WTC11 (cell line): ENCODE measurements at regions not wholly inside any gene's neighbourhood (a gene's known extent, or its start where the extent isn't known, plus 50 kb on each side); places are given as distances from the start of the nearest gene placed in this dataset.

ENCODE experiments used
- ATAC-seq: fragments of 200-7000 bp; cut with Tn5 transposase; 2 replicates; pipeline ENCODE4 v1.10.0; 2021; ENCODE audit warnings: mild to moderate bottlenecking, moderate library complexity
- CTCF ChIA-PET: fragments of 300-600 bp; sonication (Branson Sonifier 250); formaldehyde crosslinking; loops from one replicate; lab custom pipeline; 2021; ENCODE audit warnings: antibody characterized with exemption; lab: Charles Lee
- POLR2A ChIA-PET: fragments of 350-600 bp; sonication (Branson Sonifier 250); formaldehyde crosslinking; loops from one replicate; lab custom pipeline; 2021; ENCODE audit warnings: antibody characterized with exemption; lab: Charles Lee
- DNase-seq: peaks from one replicate; pipeline ENCODE4 v3.0.0; 2021; ENCODE audit warnings: low spot score
- H3K27ac Mint-ChIP-seq: 2 replicates; pipeline ENCODE4 v1.8.0; 2021; ENCODE audit warnings: mixed read lengths
- H3K27me3 Mint-ChIP-seq: 2 replicates; pipeline ENCODE4 v1.8.0; 2021; ENCODE audit warnings: low read depth, mild to moderate bottlenecking, moderate library complexity, mixed read lengths
- H3K36me3 Mint-ChIP-seq: 2 replicates; pipeline ENCODE4 v1.8.0; 2021; ENCODE audit warnings: mixed read lengths
- H3K4me1 Mint-ChIP-seq: 2 replicates; pipeline ENCODE4 v1.8.0; 2022; ENCODE audit warnings: mixed read lengths
- H3K4me3 Mint-ChIP-seq: 2 replicates; pipeline ENCODE4 v1.8.0; 2021; ENCODE audit warnings: mild to moderate bottlenecking, moderate library complexity, mixed read lengths
- H3K9me3 Mint-ChIP-seq: 2 replicates; pipeline ENCODE4 v1.8.0; 2021; ENCODE audit warnings: mixed read lengths
- ESRRA ChIP-seq: sonication (generic); formaldehyde crosslinking; IDR thresholded peaks from 2 replicates; pipeline ENCODE4 v1.8.1; 2022; ENCODE audit warnings: mild to moderate bottlenecking, missing genetic modification reagents, borderline replicate concordance
- GABPB1 ChIP-seq: sonication (generic); formaldehyde crosslinking; IDR thresholded peaks from 2 replicates; pipeline ENCODE4 v1.8.1; 2023; ENCODE audit warnings: mild to moderate bottlenecking, missing genetic modification reagents
- GTF2I ChIP-seq: fragments of 250-450 bp; sonication (Bioruptor Pico); conservative IDR thresholded peaks from 2 replicates; pipeline ENCODE4 v1.4.0; 2021; ENCODE audit warnings: mild to moderate bottlenecking
- JAZF1 ChIP-seq: fragments of 250-450 bp; sonication (Bioruptor Pico); IDR thresholded peaks from 2 replicates; pipeline ENCODE4 v1.9.0; 2021; ENCODE audit warnings: moderate library complexity, mild to moderate bottlenecking, inconsistent platforms
- JUN ChIP-seq: sonication (generic); formaldehyde crosslinking; IDR thresholded peaks from 2 replicates; pipeline ENCODE4 v1.8.0; 2023; ENCODE audit warnings: mild to moderate bottlenecking, missing genetic modification reagents
- MYBL2 ChIP-seq: sonication (generic); formaldehyde crosslinking; IDR thresholded peaks from 2 replicates; pipeline ENCODE4 v1.8.1; 2023; ENCODE audit warnings: mild to moderate bottlenecking, moderate library complexity, missing genetic modification reagents
- NR1H2 ChIP-seq: sonication (generic); formaldehyde crosslinking; IDR thresholded peaks from 2 replicates; pipeline ENCODE4 v1.9.0; 2021; ENCODE audit warnings: mild to moderate bottlenecking, moderate library complexity, missing genetic modification reagents
- SOX15 ChIP-seq: fragments of 250-450 bp; sonication (Bioruptor Pico); IDR thresholded peaks from 2 replicates; pipeline ENCODE4 v1.9.0; 2021; ENCODE audit warnings: mild to moderate bottlenecking
- TP53 ChIP-seq: sonication (generic); formaldehyde crosslinking; IDR thresholded peaks from 2 replicates; pipeline ENCODE4 v1.8.1; 2023; ENCODE audit warnings: mild to moderate bottlenecking, missing genetic modification reagents
- ZNF423 ChIP-seq: fragments of 250-450 bp; sonication (Bioruptor Pico); IDR thresholded peaks from 2 replicates; pipeline ENCODE4 v2.1.2; 2022; ENCODE audit warnings: mild to moderate bottlenecking, moderate library complexity
- TF ChIP-seq, protein P1 (sequence below): sonication (generic); formaldehyde crosslinking; conservative IDR thresholded peaks from 2 replicates; pipeline ENCODE4 v1.8.1; 2023; ENCODE audit warnings: mild to moderate bottlenecking, low read depth, missing genetic modification reagents, moderate library complexity
- TF ChIP-seq, protein P2 (sequence below): sonication (generic); formaldehyde crosslinking; IDR thresholded peaks from 2 replicates; pipeline ENCODE4 v1.8.1; 2022; ENCODE audit warnings: low read depth, missing genetic modification reagents, borderline replicate concordance
- TF ChIP-seq, protein P3 (sequence below): sonication (generic); formaldehyde crosslinking; IDR thresholded peaks from 2 replicates; pipeline ENCODE4 v1.8.0; 2022; ENCODE audit warnings: mild to moderate bottlenecking, missing genetic modification reagents
- TF ChIP-seq, protein P4 (sequence below): sonication (generic); formaldehyde crosslinking; IDR thresholded peaks from 2 replicates; pipeline ENCODE4 v1.8.1; 2023; ENCODE audit warnings: mild to moderate bottlenecking, moderate library complexity, missing genetic modification reagents
- TF ChIP-seq, protein P5 (sequence below): fragments of 250-450 bp; sonication (Bioruptor Pico); conservative IDR thresholded peaks from 2 replicates; pipeline ENCODE4 v1.9.0; 2021; ENCODE audit warnings: mild to moderate bottlenecking
- TF ChIP-seq, protein P6 (sequence below): sonication (generic); formaldehyde crosslinking; IDR thresholded peaks from 2 replicates; pipeline ENCODE4 v1.8.1; 2023; ENCODE audit warnings: mild to moderate bottlenecking, missing genetic modification reagents
- TF ChIP-seq, protein P7 (sequence below): fragments of 250-450 bp; sonication (Bioruptor Pico); IDR thresholded peaks from 2 replicates; pipeline ENCODE4 v1.9.0; 2021; ENCODE audit warnings: mild to moderate bottlenecking

DNA sequence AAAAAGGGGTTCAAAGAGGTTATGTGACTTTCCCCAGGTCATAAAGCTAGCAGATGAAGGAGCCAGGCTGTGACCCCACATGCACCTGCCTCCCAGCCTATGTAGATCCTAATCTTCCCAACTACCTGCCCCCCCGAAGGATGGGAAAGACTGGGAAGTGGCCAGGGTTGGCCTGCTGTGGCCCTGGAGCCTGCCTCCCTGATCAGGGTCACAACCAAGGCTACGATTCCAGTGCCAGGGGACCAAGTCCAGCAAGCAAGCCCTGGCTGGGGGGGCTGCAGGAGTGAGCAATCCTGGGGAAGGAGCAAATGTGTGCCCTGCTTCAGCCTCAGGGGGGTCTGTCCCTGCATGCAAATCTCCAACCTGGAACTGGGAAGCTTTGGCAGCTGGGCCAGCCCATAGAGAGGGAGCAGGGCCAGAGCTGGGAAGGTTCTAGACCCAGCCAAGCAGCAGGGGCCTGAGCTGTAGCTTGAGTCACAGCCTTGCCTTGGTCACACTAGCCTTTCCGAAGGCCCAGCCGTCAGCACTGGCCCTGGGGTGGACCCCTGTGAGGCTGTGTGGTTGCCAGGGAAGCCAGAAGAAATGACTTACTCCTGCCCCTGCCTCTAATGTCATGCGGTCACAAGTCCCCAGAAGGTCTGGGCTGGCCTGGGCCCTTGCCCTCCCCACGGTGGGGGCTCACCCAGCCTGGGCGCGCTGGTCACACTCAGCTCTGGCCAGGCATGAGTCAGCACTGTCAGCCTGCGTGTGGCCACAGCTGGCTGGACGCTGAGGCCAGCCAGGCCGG, 96.4 kb upstream of the ZMIZ1 start:
- H3K27ac Mint-ChIP-seq = no peak overlapping the region
- DNase-seq (no peak), ATAC-seq (no peak)
- H3K27me3 Mint-ChIP-seq = no peaks in the 10 kb centered on the region; the same call in 1 of the 2 replicates
- no peaks in the 10 kb centered on the region for H3K36me3 Mint-ChIP-seq
- ChIA-PET POLR2A (interaction anchor here (1.8 kb wide), 1 partner anchor 99 kb away, joined by 8 read pairs; no protein-coding TSS in a partner anchor), CTCF (interaction anchor here (0.6 to 3.7 kb wide), 5 partner anchors 9 to 308 kb away, joined by 3 to 51 read pairs (median 4); no protein-coding TSS in a partner anchor)
- H3K4me3 Mint-ChIP-seq = peak overlapping the region; percentile 68
- H3K9me3 Mint-ChIP-seq = no peaks in the 10 kb centered on the region
- peaks cover 32% of the 10 kb centered on the region for H3K4me1 Mint-ChIP-seq
- TF ChIP-seq, protein P1, sequence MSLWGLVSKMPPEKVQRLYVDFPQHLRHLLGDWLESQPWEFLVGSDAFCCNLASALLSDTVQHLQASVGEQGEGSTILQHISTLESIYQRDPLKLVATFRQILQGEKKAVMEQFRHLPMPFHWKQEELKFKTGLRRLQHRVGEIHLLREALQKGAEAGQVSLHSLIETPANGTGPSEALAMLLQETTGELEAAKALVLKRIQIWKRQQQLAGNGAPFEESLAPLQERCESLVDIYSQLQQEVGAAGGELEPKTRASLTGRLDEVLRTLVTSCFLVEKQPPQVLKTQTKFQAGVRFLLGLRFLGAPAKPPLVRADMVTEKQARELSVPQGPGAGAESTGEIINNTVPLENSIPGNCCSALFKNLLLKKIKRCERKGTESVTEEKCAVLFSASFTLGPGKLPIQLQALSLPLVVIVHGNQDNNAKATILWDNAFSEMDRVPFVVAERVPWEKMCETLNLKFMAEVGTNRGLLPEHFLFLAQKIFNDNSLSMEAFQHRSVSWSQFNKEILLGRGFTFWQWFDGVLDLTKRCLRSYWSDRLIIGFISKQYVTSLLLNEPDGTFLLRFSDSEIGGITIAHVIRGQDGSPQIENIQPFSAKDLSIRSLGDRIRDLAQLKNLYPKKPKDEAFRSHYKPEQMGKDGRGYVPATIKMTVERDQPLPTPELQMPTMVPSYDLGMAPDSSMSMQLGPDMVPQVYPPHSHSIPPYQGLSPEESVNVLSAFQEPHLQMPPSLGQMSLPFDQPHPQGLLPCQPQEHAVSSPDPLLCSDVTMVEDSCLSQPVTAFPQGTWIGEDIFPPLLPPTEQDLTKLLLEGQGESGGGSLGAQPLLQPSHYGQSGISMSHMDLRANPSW (CRISPR knock-in tag) = no peak
- TF ChIP-seq GABPB1 = peak; percentile 44; the same call in 1 of the 2 replicates

DNA sequence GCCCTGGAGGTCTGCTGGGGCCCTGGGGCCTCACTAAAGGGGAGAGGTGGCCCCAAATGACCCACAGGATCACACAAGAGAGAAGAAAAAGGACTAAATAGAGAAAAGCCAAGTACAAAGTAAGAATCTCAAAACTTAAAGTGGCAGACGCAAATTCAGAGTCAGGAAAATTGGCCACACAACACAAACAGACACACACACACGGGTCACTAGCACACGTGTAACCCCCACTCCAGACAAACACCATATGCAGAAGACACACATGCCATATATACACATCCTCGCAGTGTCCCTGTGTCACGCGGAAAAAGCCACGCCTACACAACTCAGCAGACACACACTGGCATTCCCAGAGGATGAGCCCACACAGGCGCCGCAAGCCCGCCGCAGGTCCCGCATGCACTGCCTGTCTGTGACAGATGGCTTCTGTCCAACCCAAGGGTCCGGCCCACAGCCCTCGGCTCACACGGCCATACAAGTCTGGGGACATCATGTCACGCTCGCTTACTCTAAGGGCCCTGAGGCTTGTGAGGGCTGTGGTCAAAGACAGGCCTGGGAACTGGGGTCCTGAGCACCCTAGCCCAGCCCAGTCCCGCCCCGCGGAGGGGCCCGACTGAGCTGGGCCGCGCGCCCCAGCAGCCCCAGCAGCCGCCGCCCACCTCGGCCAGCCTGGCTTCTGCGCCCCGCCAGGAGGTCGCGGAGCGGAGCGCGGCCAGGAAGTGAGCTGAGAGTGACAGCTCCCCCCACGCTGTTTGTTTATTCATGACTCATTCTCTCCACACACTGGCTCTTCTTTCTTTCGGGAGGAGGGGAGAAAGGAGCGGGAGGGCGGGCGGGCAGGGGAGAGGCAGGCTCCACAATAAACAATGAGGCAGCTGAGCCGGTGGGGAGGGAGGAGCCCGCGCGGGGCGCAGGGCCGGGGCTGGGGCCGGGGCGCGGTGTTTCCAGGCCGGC, 95.5 kb upstream of the ZMIZ1 start:
- Mint-ChIP-seq H3K9me3 (no peaks in the 10 kb centered on the region), H3K27ac (peak overlapping the region; percentile 58), H3K4me1 (peaks cover 38% of the 10 kb centered on the region), H3K36me3 (no peaks in the 10 kb centered on the region), H3K27me3 (no peaks in the 10 kb centered on the region; the same call in 1 of the 2 replicates), H3K4me3 (peak overlapping the region; percentile 68)
- ATAC-seq (peak; percentile 35), DNase-seq (peak; percentile 71)
- POLR2A ChIA-PET = interaction anchor here (0.6 to 1.8 kb wide), 8 partner anchors 8 to 385 kb away, joined by 3 to 8 read pairs (median 4); no protein-coding TSS in a partner anchor
- CTCF ChIA-PET = interaction anchor here (0.6 to 3.7 kb wide), 19 partner anchors 10 to 965 kb away, joined by 3 to 51 read pairs (median 3); no protein-coding TSS in a partner anchor
- TF ChIP-seq, protein P2, sequence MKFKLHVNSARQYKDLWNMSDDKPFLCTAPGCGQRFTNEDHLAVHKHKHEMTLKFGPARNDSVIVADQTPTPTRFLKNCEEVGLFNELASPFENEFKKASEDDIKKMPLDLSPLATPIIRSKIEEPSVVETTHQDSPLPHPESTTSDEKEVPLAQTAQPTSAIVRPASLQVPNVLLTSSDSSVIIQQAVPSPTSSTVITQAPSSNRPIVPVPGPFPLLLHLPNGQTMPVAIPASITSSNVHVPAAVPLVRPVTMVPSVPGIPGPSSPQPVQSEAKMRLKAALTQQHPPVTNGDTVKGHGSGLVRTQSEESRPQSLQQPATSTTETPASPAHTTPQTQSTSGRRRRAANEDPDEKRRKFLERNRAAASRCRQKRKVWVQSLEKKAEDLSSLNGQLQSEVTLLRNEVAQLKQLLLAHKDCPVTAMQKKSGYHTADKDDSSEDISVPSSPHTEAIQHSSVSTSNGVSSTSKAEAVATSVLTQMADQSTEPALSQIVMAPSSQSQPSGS (CRISPR knock-in tag) = no peak
- no peak for TF ChIP-seq JAZF1
- no peak for TF ChIP-seq ESRRA (CRISPR knock-in tag)
- TF ChIP-seq MYBL2 = no peak
- no peak for TF ChIP-seq JUN (CRISPR knock-in tag)
- TF ChIP-seq, protein P3, sequence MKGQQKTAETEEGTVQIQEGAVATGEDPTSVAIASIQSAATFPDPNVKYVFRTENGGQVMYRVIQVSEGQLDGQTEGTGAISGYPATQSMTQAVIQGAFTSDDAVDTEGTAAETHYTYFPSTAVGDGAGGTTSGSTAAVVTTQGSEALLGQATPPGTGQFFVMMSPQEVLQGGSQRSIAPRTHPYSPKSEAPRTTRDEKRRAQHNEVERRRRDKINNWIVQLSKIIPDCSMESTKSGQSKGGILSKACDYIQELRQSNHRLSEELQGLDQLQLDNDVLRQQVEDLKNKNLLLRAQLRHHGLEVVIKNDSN (CRISPR knock-in tag) = no peak
- TF ChIP-seq, protein P4, sequence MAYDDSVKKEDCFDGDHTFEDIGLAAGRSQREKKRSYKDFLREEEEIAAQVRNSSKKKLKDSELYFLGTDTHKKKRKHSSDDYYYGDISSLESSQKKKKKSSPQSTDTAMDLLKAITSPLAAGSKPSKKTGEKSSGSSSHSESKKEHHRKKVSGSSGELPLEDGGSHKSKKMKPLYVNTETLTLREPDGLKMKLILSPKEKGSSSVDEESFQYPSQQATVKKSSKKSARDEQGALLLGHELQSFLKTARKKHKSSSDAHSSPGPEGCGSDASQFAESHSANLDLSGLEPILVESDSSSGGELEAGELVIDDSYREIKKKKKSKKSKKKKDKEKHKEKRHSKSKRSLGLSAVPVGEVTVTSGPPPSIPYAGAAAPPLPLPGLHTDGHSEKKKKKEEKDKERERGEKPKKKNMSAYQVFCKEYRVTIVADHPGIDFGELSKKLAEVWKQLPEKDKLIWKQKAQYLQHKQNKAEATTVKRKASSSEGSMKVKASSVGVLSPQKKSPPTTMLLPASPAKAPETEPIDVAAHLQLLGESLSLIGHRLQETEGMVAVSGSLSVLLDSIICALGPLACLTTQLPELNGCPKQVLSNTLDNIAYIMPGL (CRISPR knock-in tag) = no peak
- no peak for TF ChIP-seq TP53 (CRISPR knock-in tag)
- TF ChIP-seq SOX15 = no peak
- TF ChIP-seq, protein P5, sequence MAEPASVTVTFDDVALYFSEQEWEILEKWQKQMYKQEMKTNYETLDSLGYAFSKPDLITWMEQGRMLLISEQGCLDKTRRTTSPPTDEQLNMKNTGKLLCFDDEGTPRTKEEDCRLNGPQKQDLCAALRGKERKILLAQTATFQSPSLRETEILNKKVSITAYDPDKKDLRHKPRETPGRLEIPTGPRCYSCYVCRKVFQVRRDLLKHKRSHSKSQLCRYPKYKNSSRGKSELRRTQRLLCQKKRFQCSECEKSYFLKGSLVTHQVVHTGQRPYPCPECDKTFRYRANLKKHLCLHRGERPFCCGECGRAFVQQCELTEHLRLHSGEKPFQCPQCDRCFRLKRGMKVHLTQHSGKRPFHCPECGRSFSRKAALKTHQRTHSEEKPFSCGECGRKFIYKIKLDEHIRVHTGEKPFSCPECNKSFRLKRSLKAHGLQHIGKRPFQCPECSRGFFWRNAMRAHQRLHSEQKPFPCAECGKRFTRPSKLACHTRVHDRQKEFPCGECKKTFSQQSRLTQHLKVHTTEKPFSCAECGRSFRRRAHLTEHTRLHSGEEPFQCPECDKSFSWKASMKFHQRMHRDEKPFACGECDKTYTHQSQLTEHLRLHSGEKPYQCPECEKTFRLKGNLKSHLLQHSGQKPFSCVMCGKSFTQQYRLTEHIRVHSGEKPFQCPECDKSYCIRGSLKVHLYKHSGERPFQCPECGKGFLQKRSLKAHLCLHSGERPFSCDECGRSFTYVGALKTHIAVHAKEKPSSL (CRISPR knock-in tag) = no peak
- no peak for TF ChIP-seq NR1H2 (CRISPR knock-in tag)
- TF ChIP-seq, protein P6, sequence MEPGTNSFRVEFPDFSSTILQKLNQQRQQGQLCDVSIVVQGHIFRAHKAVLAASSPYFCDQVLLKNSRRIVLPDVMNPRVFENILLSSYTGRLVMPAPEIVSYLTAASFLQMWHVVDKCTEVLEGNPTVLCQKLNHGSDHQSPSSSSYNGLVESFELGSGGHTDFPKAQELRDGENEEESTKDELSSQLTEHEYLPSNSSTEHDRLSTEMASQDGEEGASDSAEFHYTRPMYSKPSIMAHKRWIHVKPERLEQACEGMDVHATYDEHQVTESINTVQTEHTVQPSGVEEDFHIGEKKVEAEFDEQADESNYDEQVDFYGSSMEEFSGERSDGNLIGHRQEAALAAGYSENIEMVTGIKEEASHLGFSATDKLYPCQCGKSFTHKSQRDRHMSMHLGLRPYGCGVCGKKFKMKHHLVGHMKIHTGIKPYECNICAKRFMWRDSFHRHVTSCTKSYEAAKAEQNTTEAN (CRISPR knock-in tag) = no peak
- TF ChIP-seq GTF2I (CRISPR knock-in tag) = no peak
- TF ChIP-seq ZNF423 = peak; percentile 51; the same call in 1 of the 2 replicates
- TF ChIP-seq, protein P7, sequence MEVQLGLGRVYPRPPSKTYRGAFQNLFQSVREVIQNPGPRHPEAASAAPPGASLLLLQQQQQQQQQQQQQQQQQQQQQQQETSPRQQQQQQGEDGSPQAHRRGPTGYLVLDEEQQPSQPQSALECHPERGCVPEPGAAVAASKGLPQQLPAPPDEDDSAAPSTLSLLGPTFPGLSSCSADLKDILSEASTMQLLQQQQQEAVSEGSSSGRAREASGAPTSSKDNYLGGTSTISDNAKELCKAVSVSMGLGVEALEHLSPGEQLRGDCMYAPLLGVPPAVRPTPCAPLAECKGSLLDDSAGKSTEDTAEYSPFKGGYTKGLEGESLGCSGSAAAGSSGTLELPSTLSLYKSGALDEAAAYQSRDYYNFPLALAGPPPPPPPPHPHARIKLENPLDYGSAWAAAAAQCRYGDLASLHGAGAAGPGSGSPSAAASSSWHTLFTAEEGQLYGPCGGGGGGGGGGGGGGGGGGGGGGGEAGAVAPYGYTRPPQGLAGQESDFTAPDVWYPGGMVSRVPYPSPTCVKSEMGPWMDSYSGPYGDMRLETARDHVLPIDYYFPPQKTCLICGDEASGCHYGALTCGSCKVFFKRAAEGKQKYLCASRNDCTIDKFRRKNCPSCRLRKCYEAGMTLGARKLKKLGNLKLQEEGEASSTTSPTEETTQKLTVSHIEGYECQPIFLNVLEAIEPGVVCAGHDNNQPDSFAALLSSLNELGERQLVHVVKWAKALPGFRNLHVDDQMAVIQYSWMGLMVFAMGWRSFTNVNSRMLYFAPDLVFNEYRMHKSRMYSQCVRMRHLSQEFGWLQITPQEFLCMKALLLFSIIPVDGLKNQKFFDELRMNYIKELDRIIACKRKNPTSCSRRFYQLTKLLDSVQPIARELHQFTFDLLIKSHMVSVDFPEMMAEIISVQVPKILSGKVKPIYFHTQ (CRISPR knock-in tag) = no peak
